H1 (cell line): ENCODE measurements at regions not wholly inside any gene's neighbourhood (a gene's known extent, or its start where the extent isn't known, plus 50 kb on each side); places are given as distances from the start of the nearest gene placed in this dataset.

Source experiments
- CTCF ChIA-PET: fragments of 300-600 bp; sonication (Branson Sonifier 250); formaldehyde crosslinking; loops from one replicate; lab custom pipeline; 2021; ENCODE audit not compliant: partially characterized antibody; lab: Charles Lee
- POLR2A ChIA-PET: fragments of 300-600 bp; sonication (Branson Sonifier 250); formaldehyde crosslinking; loops from one replicate; lab custom pipeline; 2021; ENCODE audit warnings: inconsistent platforms; ENCODE audit not compliant: partially characterized antibody; lab: Charles Lee
- DNase-seq, 2 experiments: peaks; one replicate each; pipeline versions ENCODE4 v3.0.0 to v3.0.0-alpha.2; 2010 to 2022; ENCODE audit warnings: low spot score in 2 of 2, low read depth in 1 of 2, mixed read lengths in 1 of 2
- FAIRE-seq: peaks from 2 replicates; lab custom pipeline; 2011; peaks lifted over from hg19 to GRCh38; lab: Jason Lieb, UNC
- H2AFZ ChIP-seq: 2 replicates; pipeline ENCODE4 v1.8.1; 2012; ENCODE audit warnings: low read length, inconsistent platforms
- H2AK5ac ChIP-seq: 2 replicates; pipeline ENCODE4 v1.6.1; 2013; ENCODE audit warnings: low read depth, low read length
- H2BK120ac ChIP-seq: replicated peaks from 2 replicates; pipeline ENCODE3; 2013; ENCODE audit warnings: low read depth, low read length, inconsistent platforms
- H2BK12ac ChIP-seq: 2 replicates; pipeline ENCODE4 v1.6.1; 2013; ENCODE audit warnings: low read depth, low read length
- H2BK15ac ChIP-seq: 2 replicates; pipeline ENCODE4 v1.6.1; 2013; ENCODE audit warnings: low read length
- H2BK20ac ChIP-seq: 2 replicates; pipeline ENCODE4 v1.6.1; 2013; ENCODE audit warnings: low read length
- H2BK5ac ChIP-seq: 2 replicates; pipeline ENCODE4 v1.6.1; 2013; ENCODE audit warnings: low read depth, low read length
- H3K14ac ChIP-seq: 2 replicates; pipeline ENCODE4 v1.6.1; 2013; ENCODE audit warnings: inconsistent platforms; ENCODE audit not compliant: insufficient read length
- H3K18ac ChIP-seq: 2 replicates; pipeline ENCODE4 v1.6.1; 2013; ENCODE audit warnings: low read length; ENCODE audit errors: extremely low read depth
- H3K23ac ChIP-seq: 2 replicates; pipeline ENCODE4 v1.6.1; 2013; ENCODE audit warnings: inconsistent platforms; ENCODE audit not compliant: insufficient read length
- H3K23me2 ChIP-seq: 2 replicates; pipeline ENCODE4 v1.6.1; 2013; ENCODE audit warnings: low read depth, low read length
- H3K27ac ChIP-seq: 2 replicates; pipeline ENCODE4 v1.6.1; 2011; ENCODE audit warnings: low read depth, low read length, inconsistent platforms
- H3K27me3 ChIP-seq, 4 experiments: replicated peaks in 1 of 4; 1 replicate in 1 of 4; 2 replicates in 3 of 4; pipeline versions ENCODE4 v1.6.1 to v1.8.1; 2011 to 2013; ENCODE audit warnings: low read length in 3 of 4, mild to moderate bottlenecking in 3 of 4, inconsistent platforms in 2 of 4, mixed read lengths in 2 of 4, moderate library complexity in 1 of 4; ENCODE audit not compliant: control insufficient read depth in 3 of 4, insufficient read depth in 3 of 4; ENCODE audit errors: extremely low read depth in 1 of 4
- H3K36me3 ChIP-seq, 4 experiments: 2 replicates each; pipeline versions ENCODE4 v1.6.1 to v1.8.1; 2011 to 2013; ENCODE audit warnings: mild to moderate bottlenecking in 4 of 4, low read length in 3 of 4, moderate library complexity in 2 of 4, control low read depth in 1 of 4, inconsistent platforms in 1 of 4; ENCODE audit not compliant: insufficient read depth in 4 of 4, control insufficient read depth in 2 of 4
- H3K4ac ChIP-seq: replicated peaks from 2 replicates; pipeline ENCODE3; 2013; ENCODE audit warnings: low read length, low read depth, mixed read lengths, inconsistent platforms; ENCODE audit not compliant: insufficient read length
- H3K4me1 ChIP-seq, 4 experiments: replicated peaks in 1 of 4; 1 replicate in 1 of 4; 2 replicates in 3 of 4; pipeline versions ENCODE4 v1.6.1 to v1.8.1; 2011 to 2013; ENCODE audit warnings: low read length in 3 of 4, inconsistent platforms in 2 of 4, mixed read lengths in 1 of 4; ENCODE audit not compliant: insufficient read depth in 4 of 4, control insufficient read depth in 3 of 4
- H3K4me2 ChIP-seq, 2 experiments: 2 replicates each; pipeline versions ENCODE4 v1.6.1 to v1.8.1; 2011 to 2013; ENCODE audit warnings: low read depth in 2 of 2, low read length in 2 of 2, control low read depth in 1 of 2, inconsistent platforms in 1 of 2, mild to moderate bottlenecking in 1 of 2; ENCODE audit not compliant: insufficient read depth in 1 of 2
- H3K4me3 ChIP-seq, 4 experiments: fragments of 200-600, 300-600 bp in 1 of 4; sonication (generic), shearing (Covaris generic), sonication (Bioruptor Twin) in 1 of 4; 2 replicates each; pipeline versions ENCODE4 v1.5.1 to v1.8.1; 2011 to 2016; ENCODE audit warnings: low read length in 4 of 4, low read depth in 3 of 4, control low read depth in 2 of 4, inconsistent platforms in 2 of 4, mild to moderate bottlenecking in 2 of 4, mixed read lengths in 1 of 4, moderate library complexity in 1 of 4; ENCODE audit not compliant: insufficient read depth in 2 of 4; ENCODE audit errors: extremely low read depth in 1 of 4
- H3K56ac ChIP-seq: replicated peaks from 2 replicates; pipeline ENCODE3; 2013; ENCODE audit warnings: low read depth, mild to moderate bottlenecking, mixed read lengths, low read length, inconsistent platforms; ENCODE audit not compliant: insufficient read length
- H3K79me1 ChIP-seq: 2 replicates; pipeline ENCODE4 v1.6.1; 2013; ENCODE audit warnings: low read depth, low read length, control low read depth
- H3K79me2 ChIP-seq, 2 experiments: 2 replicates each; pipeline versions ENCODE4 v1.6.1 to v1.8.1; 2012 to 2013; ENCODE audit warnings: low read length in 2 of 2, mild to moderate bottlenecking in 2 of 2, inconsistent platforms in 1 of 2; ENCODE audit not compliant: insufficient read depth in 2 of 2, control insufficient read depth in 1 of 2
- H3K9ac ChIP-seq, 4 experiments: replicated peaks in 1 of 4; 1 replicate in 1 of 4; 2 replicates in 3 of 4; pipeline versions ENCODE4 v1.6.1 to v1.8.1; 2011 to 2013; ENCODE audit warnings: low read depth in 3 of 4, low read length in 3 of 4, control low read depth in 2 of 4, mild to moderate bottlenecking in 2 of 4, moderate library complexity in 2 of 4, inconsistent platforms in 1 of 4; ENCODE audit errors: extremely low read depth in 1 of 4
- H3K9me3 ChIP-seq, 2 experiments: 2 replicates each; pipeline versions ENCODE4 v1.6.1 to v1.8.1; 2012 to 2013; ENCODE audit warnings: mild to moderate bottlenecking in 2 of 2, moderate library complexity in 2 of 2, control low read depth in 1 of 2, inconsistent platforms in 1 of 2, low read depth in 1 of 2, low read length in 1 of 2, mixed read lengths in 1 of 2; ENCODE audit not compliant: insufficient read depth in 2 of 2
- H4K20me1 ChIP-seq, 2 experiments: replicated peaks in 1 of 2; 2 replicates each; pipeline versions ENCODE3 to v1.8.1; 2011 to 2013; ENCODE audit warnings: inconsistent platforms in 2 of 2, low read length in 2 of 2, mild to moderate bottlenecking in 1 of 2; ENCODE audit not compliant: insufficient read depth in 2 of 2, control insufficient read depth in 1 of 2
- H4K5ac ChIP-seq: 2 replicates; pipeline ENCODE4 v1.6.1; 2013; ENCODE audit warnings: low read length, low read depth, mixed read lengths, inconsistent platforms; ENCODE audit not compliant: insufficient read length
- H4K8ac ChIP-seq: 2 replicates; pipeline ENCODE4 v1.8.0; 2013; ENCODE audit warnings: mild to moderate bottlenecking, moderate library complexity, low read length, inconsistent platforms; ENCODE audit not compliant: insufficient read depth; ENCODE audit errors: extremely low read depth
- H4K91ac ChIP-seq: replicated peaks from 2 replicates; pipeline ENCODE3; 2013; ENCODE audit warnings: low read length, mixed read lengths, inconsistent platforms; ENCODE audit not compliant: insufficient read length
- BACH1 ChIP-seq: IDR thresholded peaks from 2 replicates; pipeline ENCODE4 v1.6.1; 2012; ENCODE audit warnings: low read length, improper control_type of control experiment
- CEBPB ChIP-seq: IDR thresholded peaks from 2 replicates; pipeline ENCODE4 v1.6.1; 2012; ENCODE audit warnings: low read depth, low read length
- CREB1 ChIP-seq: IDR thresholded peaks from 2 replicates; pipeline ENCODE4 v1.6.1; 2012; ENCODE audit warnings: inconsistent platforms
- JUND ChIP-seq: IDR thresholded peaks from 2 replicates; pipeline ENCODE4 v1.6.1; 2011; ENCODE audit warnings: mild to moderate bottlenecking, improper control_type of control experiment, low read length
- PHF8 ChIP-seq: fragments of 200-600 bp; sonication (generic); conservative IDR thresholded peaks from 2 replicates; pipeline ENCODE4 v1.7.1; 2012; ENCODE audit warnings: low read depth, mild to moderate bottlenecking, inconsistent platforms, low read length, moderate library complexity
- RFX5 ChIP-seq: IDR thresholded peaks from 2 replicates; pipeline ENCODE4 v1.6.1; 2011; ENCODE audit warnings: low read depth, low read length, improper control_type of control experiment, borderline replicate concordance
- SAP30 ChIP-seq: fragments of 300-600 bp; sonication (generic); IDR thresholded peaks from 2 replicates; pipeline ENCODE4 v1.7.1; 2012; ENCODE audit warnings: low read length, moderate library complexity, mild to moderate bottlenecking, inconsistent platforms; ENCODE audit not compliant: insufficient read depth, insufficient replicate concordance
- SP4 ChIP-seq: IDR thresholded peaks from 2 replicates; pipeline ENCODE4 v1.6.1; 2012; ENCODE audit warnings: low read length, inconsistent platforms
- SRF ChIP-seq: IDR thresholded peaks from 2 replicates; pipeline ENCODE4 v1.6.1; 2011; ENCODE audit warnings: mild to moderate bottlenecking, low read depth, low read length, moderate library complexity
- YY1 ChIP-seq: IDR thresholded peaks from 2 replicates; pipeline ENCODE4 v1.6.1; 2011; ENCODE audit warnings: low read depth, mild to moderate bottlenecking, low read length
- ZNF274 ChIP-seq: IDR thresholded peaks from 2 replicates; pipeline ENCODE4 v1.7.0; 2012; ENCODE audit warnings: low read length, borderline replicate concordance; ENCODE audit errors: extremely low read depth
- WGBS, 2 experiments: shearing (Covaris generic) in 1 of 2; methylation state at CpG; one replicate each; pipeline versions ENCODE4 v1.1.6 to v1.1.7; 2013 to 2015; ENCODE audit warnings: low lambda C conversion rate in 2 of 2, mixed read lengths in 2 of 2, inconsistent platforms in 1 of 2, low coverage in 1 of 2, missing lambda C conversion rate in 1 of 2; ENCODE audit not compliant: insufficient replicate concordance in 2 of 2, insufficient coverage in 1 of 2, insufficient read length in 1 of 2; ENCODE audit errors: extremely low coverage in 1 of 2, missing lambda C conversion rate in 1 of 2; 5-methylcytosine and 5-hydroxymethylcytosine counted together
- TF ChIP-seq, protein P1 (sequence below), 3 experiments: IDR thresholded peaks; 1 replicate in 2 of 3; 2 replicates in 1 of 3; pipeline versions ENCODE4 v1.5.1 to v1.6.1; 2011; ENCODE audit warnings: low read length in 3 of 3, mild to moderate bottlenecking in 3 of 3, inconsistent platforms in 2 of 3, low read depth in 1 of 3, moderate library complexity in 1 of 3; ENCODE audit not compliant: insufficient read depth in 1 of 3; ENCODE audit errors: control extremely low read depth in 1 of 3

DNA sequence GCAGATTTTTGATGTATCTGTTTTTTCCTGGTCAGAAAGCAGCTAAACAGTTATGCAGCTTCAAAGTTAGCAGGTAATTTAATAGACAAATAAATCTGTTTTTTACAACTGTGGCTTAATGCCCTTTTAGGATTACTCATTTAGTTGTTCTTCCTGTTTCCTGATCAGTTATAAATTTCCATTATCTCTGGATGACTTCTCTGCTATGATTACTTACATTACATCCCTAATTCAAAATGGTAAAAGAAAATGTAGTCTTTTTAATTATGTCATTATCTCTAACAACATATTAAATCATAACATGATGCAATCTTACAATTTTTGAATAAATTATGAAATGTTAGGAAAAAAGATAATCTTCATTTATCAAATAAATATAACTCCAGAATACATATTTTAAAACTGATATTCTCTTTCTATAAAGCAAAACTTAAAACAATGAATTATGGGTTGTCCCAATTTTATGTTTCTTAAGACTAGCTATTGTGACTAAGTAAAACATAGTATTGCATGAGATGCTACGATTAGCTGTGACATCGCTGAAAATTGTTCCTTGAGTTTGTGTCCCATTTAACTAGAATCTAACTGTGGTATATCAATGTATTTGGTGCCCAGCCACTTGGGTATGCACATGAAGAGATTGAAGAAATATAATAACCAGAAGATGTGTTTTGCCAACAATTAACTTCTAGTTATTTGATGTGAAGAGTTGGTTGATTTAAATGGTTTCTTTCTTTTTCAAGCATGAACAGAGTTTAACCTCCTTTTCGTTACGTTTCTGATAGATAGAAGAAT, 605.3 kb upstream of the SPRY2 start:
- WGBS, 2 experiments, result 93% methylated on average over 4 of the region's 4 CpGs; no CpG with 5 or more reads in 1 of the 2 experiments
- Histone ChIP-seq H2BK12ac (no peak overlapping the region), H3K4me1 (no peaks in the 10 kb centered on the region; a peak in 1 of 7 replicates), H3K56ac (no peak overlapping the region), H3K4me3 (no peak overlapping the region), H3K9me3 (no peaks in the 10 kb centered on the region), H3K9ac (no peak overlapping the region), H3K23ac (no peak overlapping the region), H2BK120ac (no peak overlapping the region), H3K79me2 (no peaks in the 10 kb centered on the region), H3K27me3 (no peaks in the 10 kb centered on the region), H3K14ac (no peak overlapping the region), H3K4me2 (no peak overlapping the region), H2AK5ac (no peak overlapping the region), H2BK5ac (no peak overlapping the region), H4K91ac (no peak overlapping the region), H2BK15ac (no peak overlapping the region), H4K8ac (no peak overlapping the region), H3K18ac (no peak overlapping the region), H2AFZ (no peak overlapping the region), H3K27ac (no peak overlapping the region), H4K20me1 (no peaks in the 10 kb centered on the region), H3K36me3 (no peaks in the 10 kb centered on the region), H3K4ac (no peak overlapping the region), H2BK20ac (no peak overlapping the region), H3K79me1 (no peaks in the 10 kb centered on the region), H4K5ac (no peak overlapping the region), H3K23me2 (no peaks in the 10 kb centered on the region)
- ChIA-PET POLR2A (no interaction called here), CTCF (interaction anchor here (0.5 kb wide), 1 partner anchor 20 kb away, joined by 3 read pairs; no protein-coding TSS in a partner anchor)
- no peak for DNase-seq
- FAIRE-seq, result no peak
- TF ChIP-seq, protein P1, sequence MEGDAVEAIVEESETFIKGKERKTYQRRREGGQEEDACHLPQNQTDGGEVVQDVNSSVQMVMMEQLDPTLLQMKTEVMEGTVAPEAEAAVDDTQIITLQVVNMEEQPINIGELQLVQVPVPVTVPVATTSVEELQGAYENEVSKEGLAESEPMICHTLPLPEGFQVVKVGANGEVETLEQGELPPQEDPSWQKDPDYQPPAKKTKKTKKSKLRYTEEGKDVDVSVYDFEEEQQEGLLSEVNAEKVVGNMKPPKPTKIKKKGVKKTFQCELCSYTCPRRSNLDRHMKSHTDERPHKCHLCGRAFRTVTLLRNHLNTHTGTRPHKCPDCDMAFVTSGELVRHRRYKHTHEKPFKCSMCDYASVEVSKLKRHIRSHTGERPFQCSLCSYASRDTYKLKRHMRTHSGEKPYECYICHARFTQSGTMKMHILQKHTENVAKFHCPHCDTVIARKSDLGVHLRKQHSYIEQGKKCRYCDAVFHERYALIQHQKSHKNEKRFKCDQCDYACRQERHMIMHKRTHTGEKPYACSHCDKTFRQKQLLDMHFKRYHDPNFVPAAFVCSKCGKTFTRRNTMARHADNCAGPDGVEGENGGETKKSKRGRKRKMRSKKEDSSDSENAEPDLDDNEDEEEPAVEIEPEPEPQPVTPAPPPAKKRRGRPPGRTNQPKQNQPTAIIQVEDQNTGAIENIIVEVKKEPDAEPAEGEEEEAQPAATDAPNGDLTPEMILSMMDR (IDR thresholded peaks at IDR 0.05; ENCODE audit: control extremely low read depth in 1 of 3, insufficient read depth in 1 of 3, low read depth in 1 of 3, low read length in 3 of 3), result no peak
- no peak for TF ChIP-seq YY1
- TF ChIP-seq SRF, result no peak
- TF ChIP-seq BACH1, result no peak
- TF ChIP-seq CREB1, result no peak
- no peak for TF ChIP-seq JUND
- TF ChIP-seq SP4, result no peak
- no peak for TF ChIP-seq SAP30
- TF ChIP-seq ZNF274, result no peak
- no peak for TF ChIP-seq CEBPB
- no peak for TF ChIP-seq RFX5
- TF ChIP-seq PHF8, result no peak
